ENCODE measurements at regions not wholly inside any gene's neighbourhood (a gene's known extent, or its start where the extent isn't known, plus 50 kb on each side); places are given as distances from the start of the nearest gene placed in this dataset.

GRCh38 chr18:53686965-53687364 lies 537.5 kb downstream of the MBD2 start:
- H3K9me3 ChIP-seq = no peaks in the 10 kb centered on the region
- no peaks in the 10 kb centered on the region for H3K27me3 ChIP-seq
- DNase-seq (ENCODE audit: low spot score) = no peak
- H3K4me3 ChIP-seq = no peak overlapping the region
- TF ChIP-seq CTCF (IDR thresholded peaks at IDR 0.05) = no peak
- H3K36me3 ChIP-seq = no peaks in the 10 kb centered on the region
- H3K4me1 ChIP-seq = no peaks in the 10 kb centered on the region
- H3K27ac ChIP-seq = no peak overlapping the region

GRCh38 chr18:53682796-53683195 lies 541.7 kb downstream of the MBD2 start:
- H3K27me3 ChIP-seq = no peaks in the 10 kb centered on the region
- no peak overlapping the region for H3K27ac ChIP-seq
- no peaks in the 10 kb centered on the region for H3K4me1 ChIP-seq
- no peak for DNase-seq (ENCODE audit: low spot score)
- no peak overlapping the region for H3K4me3 ChIP-seq
- no peaks in the 10 kb centered on the region for H3K9me3 ChIP-seq
- no peak for TF ChIP-seq CTCF (IDR thresholded peaks at IDR 0.05)
- no peaks in the 10 kb centered on the region for H3K36me3 ChIP-seq

GRCh38 chr18:53677480-53677879 lies 547.0 kb downstream of the MBD2 start:
- Histone ChIP-seq H3K4me3 (no peak overlapping the region), H3K9me3 (no peaks in the 10 kb centered on the region), H3K27ac (no peak overlapping the region), H3K36me3 (no peaks in the 10 kb centered on the region), H3K27me3 (no peaks in the 10 kb centered on the region), H3K4me1 (no peaks in the 10 kb centered on the region)
- no peak for DNase-seq (ENCODE audit: low spot score)
- TF ChIP-seq CTCF (IDR thresholded peaks at IDR 0.05) = no peak

- Histone ChIP-seq H3K36me3 (no peaks in the 10 kb centered on the region), H3K27me3 (no peaks in the 10 kb centered on the region), H3K4me3 (no peak overlapping the region), H3K4me1 (no peaks in the 10 kb centered on the region), H3K27ac (no peak overlapping the region), H3K9me3 (peaks cover 0 to 30% of the 10 kb centered on the region in 2 donors)
- DNase-seq (ENCODE audit: low spot score) = no peak
- no peak for TF ChIP-seq CTCF (IDR thresholded peaks at IDR 0.05)
These were observed 558.8 kb downstream of the MBD2 start for GRCh38 chr18:53665701-53666100.

- DNase-seq (ENCODE audit: low spot score) = no peak
- H3K9me3 ChIP-seq = peaks cover 0 to 26% of the 10 kb centered on the region in 2 donors
- no peaks in the 10 kb centered on the region for H3K36me3 ChIP-seq
- no peak for TF ChIP-seq CTCF (IDR thresholded peaks at IDR 0.05)
- H3K27me3 ChIP-seq = no peaks in the 10 kb centered on the region
- H3K27ac ChIP-seq = no peak overlapping the region
- H3K4me1 ChIP-seq = no peaks in the 10 kb centered on the region
- H3K4me3 ChIP-seq = no peak overlapping the region
These were observed 559.9 kb downstream of the MBD2 start for GRCh38 chr18:53664575-53664974.

GRCh38 chr18:53660306-53660705 lies 564.2 kb downstream of the MBD2 start:
- Histone ChIP-seq H3K27me3 (no peaks in the 10 kb centered on the region), H3K4me1 (no peaks in the 10 kb centered on the region), H3K36me3 (no peaks in the 10 kb centered on the region), H3K4me3 (no peak overlapping the region), H3K27ac (no peak overlapping the region), H3K9me3 (peaks cover 0 to 23% of the 10 kb centered on the region in 2 donors)
- no peak for DNase-seq (ENCODE audit: low spot score)
- TF ChIP-seq CTCF (IDR thresholded peaks at IDR 0.05) = no peak
